ENCODE measurements at regions not wholly inside any gene's neighbourhood (a gene's known extent, or its start where the extent isn't known, plus 50 kb on each side); places are given as distances from the start of the nearest gene placed in this dataset.

- Histone ChIP-seq H3K27me3 (no peaks in the 10 kb centered on the region), H3K27ac (no peak overlapping the region), H3K36me3 (no peaks in the 10 kb centered on the region), H3K4me3 (no peak overlapping the region), H3K4me1 (no peaks in the 10 kb centered on the region), H3K9me3 (no peaks in the 10 kb centered on the region)
- ATAC-seq = no peak
- no peak for TF ChIP-seq CTCF (IDR thresholded peaks at IDR 0.05)
- no peak for FAIRE-seq
- 79 to 82% methylated on average over 2 of the region's 2 CpGs for WGBS, 2 donors
- DNase-seq = no peak
- intact Hi-C loops (cut with DNase I) = no loop called here
Measured at GRCh38 chr20:22929661-22930060, 105.5 kb upstream of the SSTR4 start.

- no peak for TF ChIP-seq CTCF (IDR thresholded peaks at IDR 0.05)
- H3K4me3 ChIP-seq = no peak overlapping the region
- intact Hi-C loops (cut with DNase I) = no loop called here
- ATAC-seq (peak in 1 of 4 donors; percentile 62), FAIRE-seq (no peak), DNase-seq (no peak)
- no peaks in the 10 kb centered on the region for H3K36me3 ChIP-seq
- WGBS, 2 donors = 42% methylated on average over 7 of the region's 7 CpGs
- H3K4me1 ChIP-seq = no peaks in the 10 kb centered on the region
- no peaks in the 10 kb centered on the region for H3K27me3 ChIP-seq
- H3K9me3 ChIP-seq = peaks cover 0 to 3% (median 0%) of the 10 kb centered on the region in 4 donors
- no peak overlapping the region for H3K27ac ChIP-seq
Measured at GRCh38 chr20:22931653-22932608, 103.2 kb upstream of the SSTR4 start.

GRCh38 chr20:22939181-22939580 lies 95.9 kb upstream of the SSTR4 start:
- TF ChIP-seq CTCF (IDR thresholded peaks at IDR 0.05) = no peak
- intact Hi-C loops (cut with DNase I) = no loop called here
- 48 to 57% methylated on average over 3 of the region's 3 CpGs for WGBS, 2 donors
- no peaks in the 10 kb centered on the region for H3K27me3 ChIP-seq
- no peak for FAIRE-seq
- no peak overlapping the region for H3K4me3 ChIP-seq
- H3K9me3 ChIP-seq = peaks cover 0 to 3% (median 0%) of the 10 kb centered on the region in 4 donors
- H3K27ac ChIP-seq = no peak overlapping the region
- DNase-seq = no peak
- ATAC-seq = no peak
- no peaks in the 10 kb centered on the region for H3K4me1 ChIP-seq
- no peaks in the 10 kb centered on the region for H3K36me3 ChIP-seq

- no peak overlapping the region for H3K4me3 ChIP-seq
- no peaks in the 10 kb centered on the region for H3K27me3 ChIP-seq
- ATAC-seq (no peak), FAIRE-seq (no peak), DNase-seq (no peak)
- no peaks in the 10 kb centered on the region for H3K4me1 ChIP-seq
- no peak overlapping the region for H3K27ac ChIP-seq
- no peaks in the 10 kb centered on the region for H3K36me3 ChIP-seq
- peaks cover 0 to 3% (median 0%) of the 10 kb centered on the region in 4 donors for H3K9me3 ChIP-seq
- 64 to 68% methylated on average over 4 of the region's 4 CpGs for WGBS, 2 donors
- no peak for TF ChIP-seq CTCF (IDR thresholded peaks at IDR 0.05)
- intact Hi-C loops (cut with DNase I) = no loop called here
Measured at GRCh38 chr20:22940350-22940749, 94.8 kb upstream of the SSTR4 start.

- FAIRE-seq (no peak), ATAC-seq (no peak), DNase-seq (no peak)
- no peaks in the 10 kb centered on the region for H3K27me3 ChIP-seq
- WGBS, 2 donors = 52 to 63% methylated on average over 5 of the region's 5 CpGs
- no peaks in the 10 kb centered on the region for H3K4me1 ChIP-seq
- no peaks in the 10 kb centered on the region for H3K36me3 ChIP-seq
- intact Hi-C loops (cut with DNase I) = no loop called here
- H3K4me3 ChIP-seq = no peak overlapping the region
- TF ChIP-seq CTCF (IDR thresholded peaks at IDR 0.05) = no peak
- H3K27ac ChIP-seq = no peak overlapping the region
- no peaks in the 10 kb centered on the region for H3K9me3 ChIP-seq
Measured at GRCh38 chr20:22941550-22941949, 93.6 kb upstream of the SSTR4 start.
